Body of pancreas (tissue), 4 donors: ENCODE measurements at regions not wholly inside any gene's neighbourhood (a gene's known extent, or its start where the extent isn't known, plus 50 kb on each side); places are given as distances from the start of the nearest gene placed in this dataset.

Experiments used
- POLR2A ChIP-seq, 3 donors: fragments of 450-650 bp; IDR thresholded peaks; one replicate each; pipeline ENCODE4 v1.6.1; 2016; ENCODE audit warnings: antibody characterized with exemption in 3 of 3, mild to moderate bottlenecking in 2 of 3
- TF ChIP-seq, protein P1 (sequence below), 7 experiments: fragments of 450-650 bp in 4 of 7; fragments of 200-600 bp in 3 of 7; sonication (generic) in 3 of 7; IDR thresholded peaks; one replicate each; pipeline ENCODE4 v1.5.1; 2016 to 2019; ENCODE audit warnings: antibody characterized with exemption in 7 of 7

DNA sequence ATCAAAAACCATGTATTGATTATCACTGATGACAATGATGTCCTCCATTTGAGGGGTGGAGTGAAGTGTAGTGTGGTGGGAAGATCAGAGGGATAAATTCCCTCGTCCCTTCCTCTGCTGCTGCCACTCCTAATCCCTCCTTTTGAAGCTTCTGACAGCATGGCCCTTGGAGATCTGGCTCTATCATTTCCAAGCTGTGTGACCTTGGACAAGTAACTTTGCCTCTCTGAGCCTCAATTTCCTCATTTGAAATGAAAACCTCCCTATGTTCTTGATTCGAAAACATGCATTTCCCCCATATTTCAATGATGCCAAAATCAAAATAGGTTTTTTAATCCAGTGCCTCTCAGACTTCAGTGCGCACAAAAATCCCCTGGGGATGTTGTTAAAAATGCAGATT lies 231.6 kb downstream of the RBM19 start:
- TF ChIP-seq, protein P1, sequence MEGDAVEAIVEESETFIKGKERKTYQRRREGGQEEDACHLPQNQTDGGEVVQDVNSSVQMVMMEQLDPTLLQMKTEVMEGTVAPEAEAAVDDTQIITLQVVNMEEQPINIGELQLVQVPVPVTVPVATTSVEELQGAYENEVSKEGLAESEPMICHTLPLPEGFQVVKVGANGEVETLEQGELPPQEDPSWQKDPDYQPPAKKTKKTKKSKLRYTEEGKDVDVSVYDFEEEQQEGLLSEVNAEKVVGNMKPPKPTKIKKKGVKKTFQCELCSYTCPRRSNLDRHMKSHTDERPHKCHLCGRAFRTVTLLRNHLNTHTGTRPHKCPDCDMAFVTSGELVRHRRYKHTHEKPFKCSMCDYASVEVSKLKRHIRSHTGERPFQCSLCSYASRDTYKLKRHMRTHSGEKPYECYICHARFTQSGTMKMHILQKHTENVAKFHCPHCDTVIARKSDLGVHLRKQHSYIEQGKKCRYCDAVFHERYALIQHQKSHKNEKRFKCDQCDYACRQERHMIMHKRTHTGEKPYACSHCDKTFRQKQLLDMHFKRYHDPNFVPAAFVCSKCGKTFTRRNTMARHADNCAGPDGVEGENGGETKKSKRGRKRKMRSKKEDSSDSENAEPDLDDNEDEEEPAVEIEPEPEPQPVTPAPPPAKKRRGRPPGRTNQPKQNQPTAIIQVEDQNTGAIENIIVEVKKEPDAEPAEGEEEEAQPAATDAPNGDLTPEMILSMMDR (IDR thresholded peaks at IDR 0.05) = no peak
- TF ChIP-seq POLR2A (IDR thresholded peaks at IDR 0.05) = no peak
